ENCODE measurements at regions not wholly inside any gene's neighbourhood (a gene's known extent, or its start where the extent isn't known, plus 50 kb on each side); places are given as distances from the start of the nearest gene placed in this dataset.

- no peaks in the 10 kb centered on the region for H3K4me1 Mint-ChIP-seq
- Histone ChIP-seq H3K27ac (ENCODE audit: low read length) (no peak overlapping the region), H3K4me1 (ENCODE audit: control insufficient read depth in 1 of 2, extremely low read depth in 1 of 2, insufficient read depth in 2 of 2, low read length in 2 of 2) (no peaks in the 10 kb centered on the region), H3K36me3 (ENCODE audit: control insufficient read depth in 2 of 2, extremely low read depth in 1 of 2, insufficient read depth in 1 of 2, low read length in 1 of 2) (no peaks in the 10 kb centered on the region), H3K9me3 (no peaks in the 10 kb centered on the region), H3K4me3 (ENCODE audit: control insufficient read depth in 1 of 2, extremely low read depth in 1 of 2, low read length in 1 of 2) (no peak overlapping the region), H3K27me3 (replicated peaks in 1 of 2; ENCODE audit: control insufficient read depth in 2 of 2, extremely low read depth in 1 of 2, insufficient read depth in 2 of 2, low read length in 1 of 2) (no peaks in the 10 kb centered on the region)
- H3K27ac Mint-ChIP-seq, result no peak overlapping the region
- WGBS (ENCODE audit: insufficient coverage), result 50% methylated on average over 2 of the region's 4 CpGs
- CTCF ChIA-PET, result no interaction called here
- ATAC-seq (replicated peaks in 1 of 4), result no peak
- DNase-seq, result no peak
- H3K27me3 Mint-ChIP-seq, result no peaks in the 10 kb centered on the region
- no peaks in the 10 kb centered on the region for H3K36me3 Mint-ChIP-seq
- no peak overlapping the region for H3K4me3 Mint-ChIP-seq
- H3K9me3 Mint-ChIP-seq, result peaks cover 15 to 24% (median 21%) of the 10 kb centered on the region in 3 donors
- POLR2A ChIA-PET, result no interaction called here
Observed at GRCh38 chr3:164572436-164572835, 505.9 kb downstream of the SI start.

- Histone ChIP-seq H3K27me3 (replicated peaks in 1 of 2; ENCODE audit: control insufficient read depth in 2 of 2, extremely low read depth in 1 of 2, insufficient read depth in 2 of 2, low read length in 1 of 2) (no peaks in the 10 kb centered on the region), H3K9me3 (no peaks in the 10 kb centered on the region), H3K27ac (ENCODE audit: low read length) (no peak overlapping the region), H3K4me3 (ENCODE audit: control insufficient read depth in 1 of 2, extremely low read depth in 1 of 2, low read length in 1 of 2) (no peak overlapping the region), H3K4me1 (ENCODE audit: control insufficient read depth in 1 of 2, extremely low read depth in 1 of 2, insufficient read depth in 2 of 2, low read length in 2 of 2) (no peaks in the 10 kb centered on the region), H3K36me3 (ENCODE audit: control insufficient read depth in 2 of 2, extremely low read depth in 1 of 2, insufficient read depth in 1 of 2, low read length in 1 of 2) (no peaks in the 10 kb centered on the region)
- no peaks in the 10 kb centered on the region for H3K27me3 Mint-ChIP-seq
- no peak overlapping the region for H3K4me3 Mint-ChIP-seq
- ChIA-PET CTCF (no interaction called here), POLR2A (no interaction called here)
- DNase-seq (no peak), ATAC-seq (replicated peaks in 1 of 4) (no peak)
- H3K36me3 Mint-ChIP-seq, result no peaks in the 10 kb centered on the region
- H3K4me1 Mint-ChIP-seq, result no peaks in the 10 kb centered on the region
- H3K9me3 Mint-ChIP-seq, result peaks cover 8 to 17% (median 11%) of the 10 kb centered on the region in 3 donors
- no peak overlapping the region for H3K27ac Mint-ChIP-seq
Observed at GRCh38 chr3:164550857-164551256, 527.4 kb downstream of the SI start.

- WGBS (ENCODE audit: insufficient coverage), result 71% methylated on average over 2 of the region's 2 CpGs
- H3K9me3 ChIP-seq, result no peaks in the 10 kb centered on the region
- no peaks in the 10 kb centered on the region for H3K4me1 ChIP-seq (ENCODE audit: control insufficient read depth in 1 of 2, extremely low read depth in 1 of 2, insufficient read depth in 2 of 2, low read length in 2 of 2)
- ChIA-PET POLR2A (no interaction called here), CTCF (no interaction called here)
- Mint-ChIP-seq H3K4me3 (no peak overlapping the region), H3K4me1 (no peaks in the 10 kb centered on the region), H3K27me3 (no peaks in the 10 kb centered on the region), H3K36me3 (no peaks in the 10 kb centered on the region), H3K9me3 (peaks cover 0 to 16% (median 13%) of the 10 kb centered on the region in 3 donors), H3K27ac (no peak overlapping the region)
- H3K27me3 ChIP-seq (replicated peaks in 1 of 2; ENCODE audit: control insufficient read depth in 2 of 2, extremely low read depth in 1 of 2, insufficient read depth in 2 of 2, low read length in 1 of 2), result no peaks in the 10 kb centered on the region
- DNase-seq, result no peak
- ATAC-seq (replicated peaks in 1 of 4), result no peak
- H3K4me3 ChIP-seq (ENCODE audit: control insufficient read depth in 1 of 2, extremely low read depth in 1 of 2, low read length in 1 of 2), result no peak overlapping the region
- H3K36me3 ChIP-seq (ENCODE audit: control insufficient read depth in 2 of 2, extremely low read depth in 1 of 2, insufficient read depth in 1 of 2, low read length in 1 of 2), result no peaks in the 10 kb centered on the region
- H3K27ac ChIP-seq (ENCODE audit: low read length), result no peak overlapping the region
Observed at GRCh38 chr3:164539215-164539614, 539.1 kb downstream of the SI start.

- no peaks in the 10 kb centered on the region for H3K36me3 Mint-ChIP-seq
- DNase-seq (no peak), ATAC-seq (replicated peaks in 1 of 4) (no peak)
- Histone ChIP-seq H3K36me3 (ENCODE audit: control insufficient read depth in 2 of 2, extremely low read depth in 1 of 2, insufficient read depth in 1 of 2, low read length in 1 of 2) (no peaks in the 10 kb centered on the region), H3K4me1 (ENCODE audit: control insufficient read depth in 1 of 2, extremely low read depth in 1 of 2, insufficient read depth in 2 of 2, low read length in 2 of 2) (no peaks in the 10 kb centered on the region), H3K27ac (ENCODE audit: low read length) (no peak overlapping the region), H3K9me3 (no peaks in the 10 kb centered on the region), H3K27me3 (replicated peaks in 1 of 2; ENCODE audit: control insufficient read depth in 2 of 2, extremely low read depth in 1 of 2, insufficient read depth in 2 of 2, low read length in 1 of 2) (no peaks in the 10 kb centered on the region), H3K4me3 (ENCODE audit: control insufficient read depth in 1 of 2, extremely low read depth in 1 of 2, low read length in 1 of 2) (no peak overlapping the region)
- H3K27me3 Mint-ChIP-seq, result no peaks in the 10 kb centered on the region
- H3K9me3 Mint-ChIP-seq, result peaks cover 0 to 13% (median 9%) of the 10 kb centered on the region in 3 donors
- POLR2A ChIA-PET, result no interaction called here
- CTCF ChIA-PET, result no interaction called here
- H3K4me1 Mint-ChIP-seq, result no peaks in the 10 kb centered on the region
- H3K27ac Mint-ChIP-seq, result no peak overlapping the region
- no peak overlapping the region for H3K4me3 Mint-ChIP-seq
Observed at GRCh38 chr3:164537485-164537884, 540.8 kb downstream of the SI start.

- DNase-seq (no peak), ATAC-seq (replicated peaks in 1 of 4) (no peak)
- Mint-ChIP-seq H3K27me3 (no peaks in the 10 kb centered on the region), H3K36me3 (no peaks in the 10 kb centered on the region), H3K4me1 (no peaks in the 10 kb centered on the region), H3K9me3 (peaks cover 5 to 8% (median 7%) of the 10 kb centered on the region in 3 donors), H3K4me3 (no peak overlapping the region), H3K27ac (no peak overlapping the region)
- Histone ChIP-seq H3K27me3 (replicated peaks in 1 of 2; ENCODE audit: control insufficient read depth in 2 of 2, extremely low read depth in 1 of 2, insufficient read depth in 2 of 2, low read length in 1 of 2) (no peaks in the 10 kb centered on the region), H3K4me1 (ENCODE audit: control insufficient read depth in 1 of 2, extremely low read depth in 1 of 2, insufficient read depth in 2 of 2, low read length in 2 of 2) (no peaks in the 10 kb centered on the region), H3K9me3 (no peaks in the 10 kb centered on the region), H3K36me3 (ENCODE audit: control insufficient read depth in 2 of 2, extremely low read depth in 1 of 2, insufficient read depth in 1 of 2, low read length in 1 of 2) (no peaks in the 10 kb centered on the region), H3K4me3 (ENCODE audit: control insufficient read depth in 1 of 2, extremely low read depth in 1 of 2, low read length in 1 of 2) (no peak overlapping the region), H3K27ac (ENCODE audit: low read length) (no peak overlapping the region)
- POLR2A ChIA-PET, result no interaction called here
- CTCF ChIA-PET, result no interaction called here
- no CpG with 5 or more reads among the region's 3 CpGs for WGBS (ENCODE audit: insufficient coverage)
Observed at GRCh38 chr3:164533275-164533674, 545.0 kb downstream of the SI start.

GRCh38 chr3:164526250-164526649 is 552.0 kb downstream of the SI start:
- ChIA-PET POLR2A (no interaction called here), CTCF (no interaction called here)
- Mint-ChIP-seq H3K27ac (no peak overlapping the region), H3K9me3 (peaks cover 10 to 18% (median 15%) of the 10 kb centered on the region in 3 donors), H3K4me3 (no peak overlapping the region), H3K4me1 (no peaks in the 10 kb centered on the region), H3K36me3 (no peaks in the 10 kb centered on the region), H3K27me3 (no peaks in the 10 kb centered on the region)
- ATAC-seq (replicated peaks in 1 of 4), result no peak
- Histone ChIP-seq H3K4me3 (ENCODE audit: control insufficient read depth in 1 of 2, extremely low read depth in 1 of 2, low read length in 1 of 2) (no peak overlapping the region), H3K4me1 (ENCODE audit: control insufficient read depth in 1 of 2, extremely low read depth in 1 of 2, insufficient read depth in 2 of 2, low read length in 2 of 2) (no peaks in the 10 kb centered on the region), H3K36me3 (ENCODE audit: control insufficient read depth in 2 of 2, extremely low read depth in 1 of 2, insufficient read depth in 1 of 2, low read length in 1 of 2) (no peaks in the 10 kb centered on the region), H3K27me3 (replicated peaks in 1 of 2; ENCODE audit: control insufficient read depth in 2 of 2, extremely low read depth in 1 of 2, insufficient read depth in 2 of 2, low read length in 1 of 2) (no peaks in the 10 kb centered on the region), H3K9me3 (no peaks in the 10 kb centered on the region), H3K27ac (ENCODE audit: low read length) (no peak overlapping the region)
- WGBS (ENCODE audit: insufficient coverage), result no CpG with 5 or more reads among the region's 2 CpGs
- no peak for DNase-seq

- Mint-ChIP-seq H3K4me3 (no peak overlapping the region), H3K4me1 (no peaks in the 10 kb centered on the region), H3K27me3 (no peaks in the 10 kb centered on the region), H3K9me3 (peaks cover 7 to 13% (median 11%) of the 10 kb centered on the region in 3 donors), H3K36me3 (no peaks in the 10 kb centered on the region), H3K27ac (no peak overlapping the region)
- CTCF ChIA-PET, result no interaction called here
- Histone ChIP-seq H3K36me3 (ENCODE audit: control insufficient read depth in 2 of 2, extremely low read depth in 1 of 2, insufficient read depth in 1 of 2, low read length in 1 of 2) (no peaks in the 10 kb centered on the region), H3K27me3 (replicated peaks in 1 of 2; ENCODE audit: control insufficient read depth in 2 of 2, extremely low read depth in 1 of 2, insufficient read depth in 2 of 2, low read length in 1 of 2) (no peaks in the 10 kb centered on the region), H3K4me3 (ENCODE audit: control insufficient read depth in 1 of 2, extremely low read depth in 1 of 2, low read length in 1 of 2) (no peak overlapping the region), H3K27ac (ENCODE audit: low read length) (no peak overlapping the region), H3K9me3 (no peaks in the 10 kb centered on the region), H3K4me1 (ENCODE audit: control insufficient read depth in 1 of 2, extremely low read depth in 1 of 2, insufficient read depth in 2 of 2, low read length in 2 of 2) (no peaks in the 10 kb centered on the region)
- POLR2A ChIA-PET, result no interaction called here
- ATAC-seq (replicated peaks in 1 of 4) (no peak), DNase-seq (no peak)
Observed at GRCh38 chr3:164524201-164524600, 554.1 kb downstream of the SI start.

Data from T-cell (primary cell).